ENCODE measurements at regions not wholly inside any gene's neighbourhood (a gene's known extent, or its start where the extent isn't known, plus 50 kb on each side); places are given as distances from the start of the nearest gene placed in this dataset.
"Not testable (repeated sequence)": the region's sequence is repeated elsewhere in the genome, so short reads cannot be mapped to it uniquely, and the experiment has no call there.

- DNase-seq, result no peak
These were observed 123.1 kb upstream of the GPR12 start for GRCh38 chr13:26883613-26884257.

GRCh38 chr13:26882731-26883130 is 122.1 kb upstream of the GPR12 start:
- no peak for DNase-seq

- DNase-seq, result no peak
These were observed 120.6 kb upstream of the GPR12 start for GRCh38 chr13:26881154-26881553.

- DNase-seq, result no peak
These were observed 120.1 kb upstream of the GPR12 start for GRCh38 chr13:26880735-26881134.

GRCh38 chr13:26878438-26878837 is 117.9 kb upstream of the GPR12 start:
- no peak for DNase-seq

GRCh38 chr13:26873386-26873698 is 112.8 kb upstream of the GPR12 start:
- peak; percentile 11 for DNase-seq

GRCh38 chr13:26872525-26873385 is 112.2 kb upstream of the GPR12 start:
- DNase-seq, result peak; percentile 87

GRCh38 chr13:26867451-26868091 is 107.0 kb upstream of the GPR12 start:
- no peak for DNase-seq

GRCh38 chr13:26864576-26864975 is 104.0 kb upstream of the GPR12 start:
- peak; percentile 31 for DNase-seq

GRCh38 chr13:26861941-26862340 is 101.4 kb upstream of the GPR12 start:
- no peak for DNase-seq

GRCh38 chr13:26855921-26856320 is 95.3 kb upstream of the GPR12 start:
- DNase-seq, result no peak

- DNase-seq, result no peak
These were observed 94.5 kb upstream of the GPR12 start for GRCh38 chr13:26855071-26855470.

- DNase-seq, result no peak
These were observed 92.7 kb upstream of the GPR12 start for GRCh38 chr13:26853323-26853722.

- no peak for DNase-seq
These were observed 86.7 kb upstream of the GPR12 start for GRCh38 chr13:26847281-26847680.

GRCh38 chr13:26845063-26845462 is 84.5 kb upstream of the GPR12 start:
- DNase-seq, result not testable (repeated sequence)

- no peak for DNase-seq
These were observed 79.1 kb upstream of the GPR12 start for GRCh38 chr13:26839682-26840081.

- no peak for DNase-seq
These were observed 78.2 kb upstream of the GPR12 start for GRCh38 chr13:26838821-26839220.

- no peak for DNase-seq
These were observed 77.4 kb upstream of the GPR12 start for GRCh38 chr13:26837997-26838396.

GRCh38 chr13:26837102-26837501 is 76.5 kb upstream of the GPR12 start:
- no peak for DNase-seq

GRCh38 chr13:26836626-26837025 is 76.0 kb upstream of the GPR12 start:
- DNase-seq, result peak; percentile 51

- DNase-seq, result no peak
These were observed 74.1 kb upstream of the GPR12 start for GRCh38 chr13:26834646-26835045.

- DNase-seq, result no peak
These were observed 70.8 kb upstream of the GPR12 start for GRCh38 chr13:26831336-26831908.

GRCh38 chr13:26829716-26830115 is 69.1 kb upstream of the GPR12 start:
- DNase-seq, result no peak

GRCh38 chr13:26824581-26824980 is 64.0 kb upstream of the GPR12 start:
- DNase-seq, result no peak
